K562 (cell line): ENCODE measurements at regions not wholly inside any gene's neighbourhood (a gene's known extent, or its start where the extent isn't known, plus 50 kb on each side); places are given as distances from the start of the nearest gene placed in this dataset.

ENCODE experiments used
- CREB1 ChIP-seq, 2 experiments: sonication (generic) in 1 of 2; formaldehyde crosslinking in 1 of 2; IDR thresholded peaks; 2 replicates each; pipeline versions ENCODE4 v1.6.1 to v1.8.0; 2012 to 2022; ENCODE audit warnings: inconsistent platforms in 1 of 2, mild to moderate bottlenecking in 1 of 2, missing genetic modification reagents in 1 of 2, moderate library complexity in 1 of 2
- DDX20 ChIP-seq: fragments of 450-650 bp; IDR thresholded peaks from 2 replicates; pipeline ENCODE4 v1.6.1; 2016; ENCODE audit warnings: missing genetic modification characterization, low read depth, mild to moderate bottlenecking, missing compliant biosample characterization, moderate library complexity
- E2F4 ChIP-seq: sonication (generic); formaldehyde crosslinking; IDR thresholded peaks from 2 replicates; pipeline ENCODE4 v1.8.0; 2022; ENCODE audit warnings: mild to moderate bottlenecking, low read depth, missing genetic modification reagents
- HNRNPH1 ChIP-seq: fragments of 200-400 bp; formaldehyde crosslinking; optimal IDR thresholded peaks from 2 replicates; pipeline ENCODE3; 2017; ENCODE audit warnings: low read depth, mild to moderate bottlenecking, low read length, moderate library complexity
- JUND ChIP-seq, 2 experiments: IDR thresholded peaks; 2 replicates in 1 of 2; 3 replicates in 1 of 2; pipeline ENCODE4 v1.6.1; 2011; ENCODE audit warnings: borderline replicate concordance in 2 of 2, low read depth in 2 of 2, low read length in 2 of 2, improper control_type of control experiment in 1 of 2, missing biosample characterization in 1 of 2, missing genetic modification characterization in 1 of 2, missing genetic modification reagents in 1 of 2
- MAFK ChIP-seq: IDR thresholded peaks from 2 replicates; pipeline ENCODE4 v1.6.1; 2011; ENCODE audit warnings: low read length, improper control_type of control experiment
- MAX ChIP-seq: sonication (generic); formaldehyde crosslinking; IDR thresholded peaks from 2 replicates; pipeline ENCODE4 v1.9.0; 2022; ENCODE audit warnings: mild to moderate bottlenecking, missing genetic modification reagents
- MCM2 ChIP-seq: fragments of 450-650 bp; IDR thresholded peaks from 2 replicates; pipeline ENCODE4 v1.6.1; 2017; ENCODE audit warnings: low read depth, mild to moderate bottlenecking
- POLR2A ChIP-seq: fragments of 450-650 bp; conservative IDR thresholded peaks from 2 replicates; pipeline ENCODE4 v1.6.1; 2016
- TARDBP ChIP-seq: fragments of 450-650 bp; IDR thresholded peaks from 2 replicates; pipeline ENCODE4 v1.6.1; 2016
- USF2 ChIP-seq: sonication (generic); formaldehyde crosslinking; IDR thresholded peaks from 2 replicates; pipeline ENCODE4 v1.5.0; 2020; ENCODE audit warnings: missing genetic modification reagents
- YY1 ChIP-seq, 3 experiments: IDR thresholded peaks; 2 replicates each; pipeline ENCODE4 v1.6.1; 2011; ENCODE audit warnings: low read length in 2 of 3, mild to moderate bottlenecking in 2 of 3, moderate library complexity in 2 of 3, borderline replicate concordance in 1 of 3, control low read depth in 1 of 3, low read depth in 1 of 3; ENCODE audit not compliant: insufficient read depth in 3 of 3, insufficient replicate concordance in 2 of 3, control insufficient read depth in 1 of 3, insufficient read length in 1 of 3; ENCODE audit errors: extremely low read depth in 1 of 3

- TF ChIP-seq JUND (IDR thresholded peaks at IDR 0.05; ENCODE audit: borderline replicate concordance, low read depth, low read length) (no peak), JUND (tag; IDR thresholded peaks at IDR 0.05; ENCODE audit: borderline replicate concordance, low read depth, low read length) (no peak), MCM2 (no peak), YY1 (IDR thresholded peaks at IDR 0.05; ENCODE audit: borderline replicate concordance in 1 of 3, control insufficient read depth in 1 of 3, extremely low read depth in 1 of 3, insufficient read depth in 3 of 3, insufficient read length in 1 of 3, insufficient replicate concordance in 2 of 3, low read depth in 1 of 3, low read length in 2 of 3) (no peak), USF2 (CRISPR knock-in tag) (no peak), E2F4 (CRISPR knock-in tag) (no peak), TARDBP (no peak), DDX20 (tag) (no peak), POLR2A (no peak), CREB1 (IDR thresholded peaks at IDR 0.05) (no peak), CREB1 (CRISPR knock-in tag; IDR thresholded peaks at IDR 0.05) (no peak), HNRNPH1 (no peak), MAX (CRISPR knock-in tag) (no peak), MAFK (no peak)
Measured at GRCh38 chr5:87074934-87075541, 192.6 kb upstream of the RASA1 start.
